Testis (tissue), 2 donors: ENCODE measurements at regions not wholly inside any gene's neighbourhood (a gene's known extent, or its start where the extent isn't known, plus 50 kb on each side); places are given as distances from the start of the nearest gene placed in this dataset.

ENCODE experiments used
- CTCF ChIP-seq, 3 experiments: fragments of 450-650 bp in 2 of 3; fragments of 200-600 bp in 1 of 3; sonication (generic) in 1 of 3; IDR thresholded peaks; one replicate each; pipeline ENCODE4 v1.5.1; 2016 to 2019; ENCODE audit warnings: antibody characterized with exemption in 3 of 3, mild to moderate bottlenecking in 2 of 3, moderate library complexity in 1 of 3
- POLR2A ChIP-seq: fragments of 450-650 bp; IDR thresholded peaks from one replicate; pipeline ENCODE4 v1.6.1; 2017; ENCODE audit warnings: antibody characterized with exemption, mild to moderate bottlenecking, moderate library complexity

- TF ChIP-seq CTCF (IDR thresholded peaks at IDR 0.05) (no peak), POLR2A (no peak)
Observed at GRCh38 chr4:173777921-173778320, 247.9 kb upstream of the HAND2 start.
